ENCODE measurements at regions not wholly inside any gene's neighbourhood (a gene's known extent, or its start where the extent isn't known, plus 50 kb on each side); places are given as distances from the start of the nearest gene placed in this dataset.

DNA sequence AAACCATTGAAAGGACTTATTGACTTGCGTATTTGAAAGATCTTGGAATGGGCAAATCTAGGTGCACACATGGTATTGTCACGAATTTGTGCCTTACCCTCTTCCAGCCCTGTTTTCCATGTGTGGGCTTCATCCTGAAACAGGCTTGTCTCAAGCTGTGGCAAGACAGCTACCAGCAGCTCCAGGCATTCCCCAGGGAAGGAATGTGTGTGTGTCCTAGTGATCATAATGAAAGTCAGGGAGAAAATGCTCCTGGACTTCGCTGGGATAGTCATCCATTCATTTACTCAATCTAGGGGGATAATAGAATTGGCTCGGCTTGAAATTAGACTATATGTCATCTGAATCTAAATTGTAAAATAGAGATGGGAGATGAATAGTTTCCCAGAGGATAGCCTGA is 676.2 kb downstream of the CBLN4 start:
- H3K27me3 Mint-ChIP-seq (ENCODE audit: low read depth) = no peaks in the 10 kb centered on the region
- H2BK12ac ChIP-seq (ENCODE audit: insufficient read length, low read depth, low read length) = no peak overlapping the region
- H3K4me1 Mint-ChIP-seq = peaks cover 6 to 7% of the 10 kb centered on the region in 2 experiments
- no peak overlapping the region for H3K23ac ChIP-seq (ENCODE audit: insufficient read length, low read depth, low read length)
- H3K56ac ChIP-seq (ENCODE audit: insufficient read length, low read depth, low read length) = no peak overlapping the region
- H3K27me3 ChIP-seq (ENCODE audit: insufficient read depth, low read length) = no peaks in the 10 kb centered on the region
- H4K20me1 ChIP-seq (ENCODE audit: control insufficient read depth, insufficient read depth, insufficient read length) = no peaks in the 10 kb centered on the region
- no peak overlapping the region for H3K27ac Mint-ChIP-seq
- no peak overlapping the region for H2AFZ ChIP-seq (ENCODE audit: low read length)
- no peak overlapping the region for H3K4me3 Mint-ChIP-seq
- DNase-seq = no peak
- no peaks in the 10 kb centered on the region for H3K9me3 ChIP-seq (ENCODE audit: control insufficient read depth, low read depth, low read length)
- no peak overlapping the region for H4K5ac ChIP-seq (ENCODE audit: insufficient read length, low read depth, low read length)
- H3K23me2 ChIP-seq (ENCODE audit: insufficient read length, low read depth, low read length, poor library complexity, severe bottlenecking) = no peaks in the 10 kb centered on the region
- H3K9ac ChIP-seq (ENCODE audit: extremely low read depth, insufficient read length, low read length) = no peak overlapping the region
- no peak overlapping the region for H4K91ac ChIP-seq (ENCODE audit: insufficient read length, low read depth, low read length)
- no peak overlapping the region for H3K27ac ChIP-seq (ENCODE audit: insufficient read length, low read depth, low read length)
- no peaks in the 10 kb centered on the region for H3K36me3 Mint-ChIP-seq (ENCODE audit: insufficient read depth in 1 of 3, low read depth in 3 of 3)
- H3K14ac ChIP-seq (ENCODE audit: insufficient read depth, low read length) = no peak overlapping the region
- TF ChIP-seq, protein P1, sequence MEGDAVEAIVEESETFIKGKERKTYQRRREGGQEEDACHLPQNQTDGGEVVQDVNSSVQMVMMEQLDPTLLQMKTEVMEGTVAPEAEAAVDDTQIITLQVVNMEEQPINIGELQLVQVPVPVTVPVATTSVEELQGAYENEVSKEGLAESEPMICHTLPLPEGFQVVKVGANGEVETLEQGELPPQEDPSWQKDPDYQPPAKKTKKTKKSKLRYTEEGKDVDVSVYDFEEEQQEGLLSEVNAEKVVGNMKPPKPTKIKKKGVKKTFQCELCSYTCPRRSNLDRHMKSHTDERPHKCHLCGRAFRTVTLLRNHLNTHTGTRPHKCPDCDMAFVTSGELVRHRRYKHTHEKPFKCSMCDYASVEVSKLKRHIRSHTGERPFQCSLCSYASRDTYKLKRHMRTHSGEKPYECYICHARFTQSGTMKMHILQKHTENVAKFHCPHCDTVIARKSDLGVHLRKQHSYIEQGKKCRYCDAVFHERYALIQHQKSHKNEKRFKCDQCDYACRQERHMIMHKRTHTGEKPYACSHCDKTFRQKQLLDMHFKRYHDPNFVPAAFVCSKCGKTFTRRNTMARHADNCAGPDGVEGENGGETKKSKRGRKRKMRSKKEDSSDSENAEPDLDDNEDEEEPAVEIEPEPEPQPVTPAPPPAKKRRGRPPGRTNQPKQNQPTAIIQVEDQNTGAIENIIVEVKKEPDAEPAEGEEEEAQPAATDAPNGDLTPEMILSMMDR (conservative IDR thresholded peaks at IDR 0.05) = no peak
- no peak overlapping the region for H3K4ac ChIP-seq (ENCODE audit: low read depth, low read length)
- H3T11ph ChIP-seq (ENCODE audit: low read length) = no peak overlapping the region
- H3K18ac ChIP-seq (ENCODE audit: insufficient read length, low read depth, low read length) = no peak overlapping the region
- no peak overlapping the region for H2AK5ac ChIP-seq (ENCODE audit: insufficient read length, low read length)
- H3K79me1 ChIP-seq (ENCODE audit: insufficient read depth, low read depth, low read length, poor library complexity, severe bottlenecking) = no peaks in the 10 kb centered on the region
- no peak overlapping the region for H2BK20ac ChIP-seq (ENCODE audit: low read depth, low read length, poor library complexity, severe bottlenecking)
- no peak overlapping the region for H3K4me2 ChIP-seq (ENCODE audit: insufficient read depth, insufficient read length, low read length)
- no peaks in the 10 kb centered on the region for H3K4me1 ChIP-seq (ENCODE audit: insufficient read depth, low read length)
- WGBS (ENCODE audit: extremely low coverage, insufficient read length, low lambda C conversion rate) = no CpG with 5 or more reads among the region's 4 CpGs
- H2BK120ac ChIP-seq (ENCODE audit: low read depth, low read length, poor library complexity, severe bottlenecking) = no peak overlapping the region
- H2BK5ac ChIP-seq (ENCODE audit: insufficient read length, low read length) = no peak overlapping the region
- no peak overlapping the region for H2BK15ac ChIP-seq (ENCODE audit: low read depth, low read length)
- no peaks in the 10 kb centered on the region for H3K79me2 ChIP-seq (ENCODE audit: insufficient read depth, low read length)
- no peaks in the 10 kb centered on the region for H3K9me3 Mint-ChIP-seq
- no peak overlapping the region for H4K8ac ChIP-seq (replicated peaks; ENCODE audit: insufficient read length, low read depth, low read length)

Measured in H9 (cell line).